Endothelial cell (in vitro differentiated cells): ENCODE measurements at regions not wholly inside any gene's neighbourhood (a gene's known extent, or its start where the extent isn't known, plus 50 kb on each side); places are given as distances from the start of the nearest gene placed in this dataset.
"Not testable (repeated sequence)": the region's sequence is repeated elsewhere in the genome, so short reads cannot be mapped to it uniquely, and the experiment has no call there.

Experiments used
- DNase-seq: peaks from one replicate; pipeline ENCODE4 v3.0.0; 2021; ENCODE audit warnings: low spot score
- H3K27ac Mint-ChIP-seq: one replicate; pipeline ENCODE4 v1.8.0; 2021; ENCODE audit warnings: mixed read lengths, inconsistent platforms; ENCODE audit not compliant: unreplicated experiment
- H3K27me3 Mint-ChIP-seq: one replicate; pipeline ENCODE4 v1.8.0; 2021; ENCODE audit warnings: mild to moderate bottlenecking, moderate library complexity, mixed read lengths, inconsistent platforms; ENCODE audit not compliant: unreplicated experiment
- H3K36me3 Mint-ChIP-seq: one replicate; pipeline ENCODE4 v1.8.0; 2021; ENCODE audit warnings: mild to moderate bottlenecking, low read depth, mixed read lengths, inconsistent platforms; ENCODE audit not compliant: unreplicated experiment
- H3K4me1 Mint-ChIP-seq: one replicate; pipeline ENCODE4 v1.8.0; 2021; ENCODE audit warnings: mild to moderate bottlenecking, mixed read lengths, inconsistent platforms; ENCODE audit not compliant: unreplicated experiment
- H3K4me3 Mint-ChIP-seq: one replicate; pipeline ENCODE4 v1.8.0; 2021; ENCODE audit warnings: mild to moderate bottlenecking, mixed read lengths, inconsistent platforms; ENCODE audit not compliant: unreplicated experiment
- H3K9me3 Mint-ChIP-seq: one replicate; pipeline ENCODE4 v1.8.0; 2021; ENCODE audit warnings: mixed read lengths, inconsistent platforms; ENCODE audit not compliant: unreplicated experiment
- TF ChIP-seq, protein P1 (sequence below): fragments of 200-600 bp; sonication (generic); IDR thresholded peaks from one replicate; pipeline ENCODE4 v1.5.0; 2021; ENCODE audit warnings: antibody characterized with exemption; ENCODE audit not compliant: unreplicated experiment

DNA sequence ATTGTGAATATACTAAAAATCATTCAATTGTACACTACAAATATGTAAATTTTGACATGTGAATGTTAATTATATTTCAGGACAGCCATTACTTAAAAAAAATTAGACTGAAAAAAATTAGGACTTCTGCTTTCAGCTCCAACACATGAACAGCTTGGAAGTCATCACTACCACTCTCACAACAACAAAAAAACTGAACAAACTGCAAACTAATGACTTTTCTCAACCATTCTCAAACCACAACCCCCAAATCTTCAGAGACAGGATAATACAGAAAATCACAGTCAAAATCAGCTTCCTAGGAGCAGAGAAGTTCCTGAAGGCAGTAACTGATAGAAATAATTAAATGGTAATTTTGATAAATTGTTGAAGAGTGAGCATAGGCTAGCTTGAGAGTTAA is 686.4 kb downstream of the TLE1 start:
- no peaks in the 10 kb centered on the region for H3K36me3 Mint-ChIP-seq
- TF ChIP-seq, protein P1, sequence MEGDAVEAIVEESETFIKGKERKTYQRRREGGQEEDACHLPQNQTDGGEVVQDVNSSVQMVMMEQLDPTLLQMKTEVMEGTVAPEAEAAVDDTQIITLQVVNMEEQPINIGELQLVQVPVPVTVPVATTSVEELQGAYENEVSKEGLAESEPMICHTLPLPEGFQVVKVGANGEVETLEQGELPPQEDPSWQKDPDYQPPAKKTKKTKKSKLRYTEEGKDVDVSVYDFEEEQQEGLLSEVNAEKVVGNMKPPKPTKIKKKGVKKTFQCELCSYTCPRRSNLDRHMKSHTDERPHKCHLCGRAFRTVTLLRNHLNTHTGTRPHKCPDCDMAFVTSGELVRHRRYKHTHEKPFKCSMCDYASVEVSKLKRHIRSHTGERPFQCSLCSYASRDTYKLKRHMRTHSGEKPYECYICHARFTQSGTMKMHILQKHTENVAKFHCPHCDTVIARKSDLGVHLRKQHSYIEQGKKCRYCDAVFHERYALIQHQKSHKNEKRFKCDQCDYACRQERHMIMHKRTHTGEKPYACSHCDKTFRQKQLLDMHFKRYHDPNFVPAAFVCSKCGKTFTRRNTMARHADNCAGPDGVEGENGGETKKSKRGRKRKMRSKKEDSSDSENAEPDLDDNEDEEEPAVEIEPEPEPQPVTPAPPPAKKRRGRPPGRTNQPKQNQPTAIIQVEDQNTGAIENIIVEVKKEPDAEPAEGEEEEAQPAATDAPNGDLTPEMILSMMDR: no peak
- H3K4me3 Mint-ChIP-seq: no peak overlapping the region
- no peaks in the 10 kb centered on the region for H3K27me3 Mint-ChIP-seq
- no peak for DNase-seq
- no peaks in the 10 kb centered on the region for H3K9me3 Mint-ChIP-seq
- H3K4me1 Mint-ChIP-seq: no peaks in the 10 kb centered on the region
- no peak overlapping the region for H3K27ac Mint-ChIP-seq

DNA sequence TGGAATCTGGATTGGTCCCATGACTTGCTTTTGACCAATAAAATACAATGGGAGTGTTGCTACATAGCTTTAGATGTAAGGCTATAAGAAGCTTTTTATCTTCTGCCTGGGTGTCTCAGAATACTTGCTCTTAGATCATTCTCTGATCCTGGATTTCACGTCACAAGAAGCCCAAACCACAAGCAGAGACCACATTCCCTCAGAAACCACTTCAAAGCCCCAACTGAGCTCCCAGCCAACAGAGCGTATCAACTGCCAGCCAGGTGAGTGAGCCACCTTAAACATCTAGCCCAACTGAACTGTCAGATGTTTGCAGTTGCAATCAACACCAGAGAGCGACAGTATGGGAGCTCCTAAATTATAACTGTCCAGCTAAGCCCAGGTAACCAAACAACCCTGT is 687.1 kb downstream of the TLE1 start:
- H3K27ac Mint-ChIP-seq: no peak overlapping the region
- H3K9me3 Mint-ChIP-seq: no peaks in the 10 kb centered on the region

DNA sequence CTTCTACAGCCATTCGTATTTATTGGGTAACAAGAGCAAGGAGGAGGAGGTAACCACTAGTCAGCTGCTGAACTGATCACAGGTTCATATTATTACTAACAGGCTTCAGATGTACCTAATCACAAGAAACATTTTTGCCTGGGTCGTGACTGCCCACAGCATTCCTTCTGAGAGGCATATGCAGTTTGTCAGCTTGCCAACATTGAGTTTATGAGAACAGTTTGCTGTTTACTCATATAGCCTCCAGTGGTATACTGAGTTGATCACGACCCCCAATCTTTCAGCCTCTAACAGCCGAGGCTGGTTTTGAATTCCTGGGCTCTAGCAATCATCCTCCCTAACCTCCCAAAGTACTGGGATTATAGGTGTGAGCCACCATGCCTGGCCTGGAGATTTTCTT is 693.6 kb downstream of the TLE1 start:
- H3K36me3 Mint-ChIP-seq: no peaks in the 10 kb centered on the region

More for the DNA sequence above, 687.1 kb downstream of the TLE1 start:
- H3K36me3 Mint-ChIP-seq: no peaks in the 10 kb centered on the region
- no peak overlapping the region for H3K4me3 Mint-ChIP-seq
- H3K4me1 Mint-ChIP-seq: no peaks in the 10 kb centered on the region
- TF ChIP-seq, protein P1: no peak
- no peak for DNase-seq
- H3K27me3 Mint-ChIP-seq: no peaks in the 10 kb centered on the region

DNA sequence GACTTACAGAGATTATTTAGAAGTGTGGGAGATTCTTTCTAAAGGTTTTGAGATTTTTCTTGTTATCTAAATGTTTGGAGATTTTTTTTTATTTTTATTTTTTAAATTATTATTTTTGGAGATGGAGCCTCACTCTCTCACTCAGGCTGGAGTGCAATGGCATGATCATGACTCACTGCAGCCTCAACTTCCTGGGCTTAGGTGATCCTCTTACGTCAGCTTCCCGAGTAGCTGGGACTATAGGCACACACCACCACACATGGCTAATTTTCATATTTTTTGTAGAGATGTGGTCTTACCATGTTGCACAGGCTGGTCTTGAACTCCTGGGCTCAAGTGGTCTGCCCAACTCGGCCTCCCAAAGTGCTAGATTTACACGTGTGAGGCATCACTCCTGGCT is 694.5 kb downstream of the TLE1 start:
- Mint-ChIP-seq H3K4me1 (no peaks in the 10 kb centered on the region), H3K27me3 (no peaks in the 10 kb centered on the region), H3K27ac (no peak overlapping the region), H3K36me3 (no peaks in the 10 kb centered on the region), H3K4me3 (no peak overlapping the region), H3K9me3 (no peaks in the 10 kb centered on the region)
- TF ChIP-seq, protein P1: no peak
- DNase-seq: no peak

More for the DNA sequence above, 693.6 kb downstream of the TLE1 start:
- no peaks in the 10 kb centered on the region for H3K4me1 Mint-ChIP-seq
- TF ChIP-seq, protein P1: no peak
- H3K27ac Mint-ChIP-seq: no peak overlapping the region
- no peaks in the 10 kb centered on the region for H3K27me3 Mint-ChIP-seq
- no peaks in the 10 kb centered on the region for H3K9me3 Mint-ChIP-seq
- DNase-seq: no peak
- no peak overlapping the region for H3K4me3 Mint-ChIP-seq

DNA sequence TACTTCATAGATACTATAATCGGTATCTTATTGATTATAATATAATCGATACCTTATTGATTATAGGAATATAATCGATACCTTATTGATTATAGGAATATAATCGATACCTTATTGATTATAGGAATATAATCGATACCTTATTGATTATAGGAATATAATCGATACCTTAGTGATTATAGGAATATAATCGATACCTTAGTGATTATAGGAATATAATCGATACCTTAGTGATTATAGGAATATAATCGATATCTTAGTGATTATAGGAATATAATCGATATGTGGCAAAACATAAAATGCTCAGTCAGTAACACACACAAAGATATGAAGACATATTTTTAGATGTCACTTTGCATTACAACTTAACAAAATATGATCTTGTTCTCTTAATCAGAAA is 703.8 kb downstream of the TLE1 start:
- not testable (repeated sequence) for H3K27ac Mint-ChIP-seq, H3K4me3 Mint-ChIP-seq

DNA sequence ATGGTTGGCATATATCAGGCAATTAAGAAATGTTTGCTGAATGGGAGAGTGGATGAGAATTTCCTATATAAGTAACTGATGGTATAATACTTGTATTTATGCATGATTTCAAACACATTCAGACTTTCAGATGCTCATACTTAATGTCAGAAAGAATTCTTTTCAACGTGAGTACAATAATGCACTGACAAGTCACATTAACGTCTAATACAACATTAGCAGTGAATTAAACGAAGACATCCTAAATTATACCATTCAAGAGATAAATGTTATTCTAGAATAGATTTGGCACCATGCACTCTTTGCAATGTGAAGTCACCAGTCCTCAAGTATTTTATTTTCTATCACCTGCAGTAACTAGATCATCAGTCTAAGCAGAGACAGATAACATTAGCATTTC is 712.9 kb downstream of the TLE1 start:
- H3K27ac Mint-ChIP-seq: no peak overlapping the region
- no peak for DNase-seq
- no peaks in the 10 kb centered on the region for H3K4me1 Mint-ChIP-seq
- H3K27me3 Mint-ChIP-seq: peaks cover 6% of the 10 kb centered on the region
- TF ChIP-seq, protein P1: no peak
- H3K4me3 Mint-ChIP-seq: no peak overlapping the region
- H3K9me3 Mint-ChIP-seq: peaks cover 5% of the 10 kb centered on the region
- no peaks in the 10 kb centered on the region for H3K36me3 Mint-ChIP-seq

More for the DNA sequence above, 703.8 kb downstream of the TLE1 start:
- not testable (repeated sequence) for H3K36me3 Mint-ChIP-seq, DNase-seq, H3K9me3 Mint-ChIP-seq, H3K4me1 Mint-ChIP-seq, H3K27me3 Mint-ChIP-seq

DNA sequence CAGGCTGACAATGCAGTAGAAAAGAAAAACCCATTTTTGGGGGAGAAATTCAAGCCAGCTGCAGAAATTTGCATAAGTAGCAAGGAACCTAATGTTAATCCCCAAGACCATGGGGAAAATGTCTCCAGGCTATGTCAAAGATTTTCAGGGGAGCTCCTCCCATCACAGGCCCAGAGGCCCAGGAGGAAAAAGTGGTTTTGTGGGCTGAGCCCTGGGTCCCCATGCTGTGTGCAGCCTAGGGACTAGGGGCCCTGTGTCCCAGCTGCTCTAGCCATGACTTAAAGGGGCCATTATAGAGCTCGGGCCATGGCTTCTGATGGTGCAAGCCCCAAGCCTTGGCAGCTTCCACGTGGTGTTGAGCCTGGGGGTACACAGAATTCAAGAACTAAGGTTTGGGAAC is 719.0 kb downstream of the TLE1 start:
- DNase-seq, H3K27ac Mint-ChIP-seq, H3K9me3 Mint-ChIP-seq, H3K36me3 Mint-ChIP-seq, H3K4me3 Mint-ChIP-seq, H3K4me1 Mint-ChIP-seq, H3K27me3 Mint-ChIP-seq: not testable (repeated sequence)
